Liver (tissue), 8 donors: ENCODE measurements at regions not wholly inside any gene's neighbourhood (a gene's known extent, or its start where the extent isn't known, plus 50 kb on each side); places are given as distances from the start of the nearest gene placed in this dataset.

ENCODE experiments used
- DNase-seq: peaks from one replicate; pipeline ENCODE4 v3.0.0-alpha.2; 2017; ENCODE audit warnings: low spot score
- H3K27ac ChIP-seq, 2 donors: one replicate each; pipeline ENCODE4 v1.7.0; 2013; ENCODE audit warnings: inconsistent platforms in 2 of 2, low read length in 2 of 2, control low read depth in 1 of 2, low read depth in 1 of 2, mild to moderate bottlenecking in 1 of 2
- H3K27me3 ChIP-seq, 4 donors: one replicate each; pipeline versions ENCODE4 v1.6.1 to v1.7.0; 2013; ENCODE audit warnings: low read length in 3 of 4, inconsistent platforms in 1 of 4, mild to moderate bottlenecking in 1 of 4, moderate library complexity in 1 of 4; ENCODE audit not compliant: control insufficient read depth in 4 of 4, insufficient read depth in 4 of 4
- H3K36me3 ChIP-seq, 4 donors: one replicate each; pipeline versions ENCODE4 v1.6.1 to v1.7.0; 2013; ENCODE audit warnings: low read length in 3 of 4, mild to moderate bottlenecking in 3 of 4, low read depth in 1 of 4, moderate library complexity in 1 of 4; ENCODE audit not compliant: control insufficient read depth in 4 of 4, insufficient read depth in 3 of 4
- H3K4me1 ChIP-seq, 4 donors: one replicate each; pipeline versions ENCODE4 v1.6.1 to v1.7.0; 2013; ENCODE audit warnings: low read length in 3 of 4, mild to moderate bottlenecking in 3 of 4, moderate library complexity in 1 of 4; ENCODE audit not compliant: control insufficient read depth in 4 of 4, insufficient read depth in 4 of 4
- H3K4me3 ChIP-seq, 3 donors: one replicate each; pipeline versions ENCODE4 v1.6.1 to v1.7.0; 2013; ENCODE audit warnings: low read length in 3 of 3, control low read depth in 1 of 3, low read depth in 1 of 3, mild to moderate bottlenecking in 1 of 3
- H3K9ac ChIP-seq, 2 donors: one replicate each; pipeline ENCODE4 v1.7.0; 2013; ENCODE audit warnings: low read length in 2 of 2, mild to moderate bottlenecking in 2 of 2, moderate library complexity in 2 of 2, control low read depth in 1 of 2, low read depth in 1 of 2
- H3K9me3 ChIP-seq, 4 donors: one replicate each; pipeline versions ENCODE4 v1.6.1 to v1.7.0; 2013; ENCODE audit warnings: low read length in 3 of 4; ENCODE audit not compliant: control insufficient read depth in 4 of 4
- EGR1 ChIP-seq, 2 donors: IDR thresholded peaks; 2 replicates each; pipeline ENCODE4 v1.6.1; 2016 to 2018; ENCODE audit warnings: antibody characterized with exemption in 2 of 2, low read depth in 2 of 2
- FOXA1 ChIP-seq: IDR thresholded peaks from 2 replicates; pipeline ENCODE4 v1.6.1; 2016; ENCODE audit warnings: antibody characterized with exemption
- FOXA2 ChIP-seq: IDR thresholded peaks from 2 replicates; pipeline ENCODE4 v1.6.1; 2016; ENCODE audit warnings: antibody characterized with exemption
- GABPA ChIP-seq, 2 donors: IDR thresholded peaks in 1 of 2; conservative IDR thresholded peaks in 1 of 2; 2 replicates each; pipeline ENCODE4 v1.6.1; 2016; ENCODE audit warnings: antibody characterized with exemption in 2 of 2, mild to moderate bottlenecking in 1 of 2, moderate library complexity in 1 of 2
- HNF4A ChIP-seq, 2 donors: conservative IDR thresholded peaks; 2 replicates each; pipeline ENCODE4 v1.6.1; 2016; ENCODE audit warnings: antibody characterized with exemption in 2 of 2, mild to moderate bottlenecking in 2 of 2
- HNF4G ChIP-seq: IDR thresholded peaks from 2 replicates; pipeline ENCODE4 v1.6.1; 2016; ENCODE audit warnings: antibody characterized with exemption
- JUND ChIP-seq, 2 donors: IDR thresholded peaks; 2 replicates each; pipeline ENCODE4 v1.6.1; 2016; ENCODE audit warnings: antibody characterized with exemption in 2 of 2
- NR2F2 ChIP-seq: IDR thresholded peaks from 2 replicates; pipeline ENCODE4 v1.6.1; 2016; ENCODE audit warnings: antibody characterized with exemption
- RAD21 ChIP-seq, 2 donors: IDR thresholded peaks; 2 replicates each; pipeline ENCODE4 v1.6.1; 2016; ENCODE audit warnings: antibody characterized with exemption in 2 of 2, mild to moderate bottlenecking in 2 of 2
- RXRA ChIP-seq, 2 donors: IDR thresholded peaks; 2 replicates each; pipeline ENCODE4 v1.6.1; 2017 to 2018; ENCODE audit warnings: antibody characterized with exemption in 2 of 2, mild to moderate bottlenecking in 1 of 2
- SP1 ChIP-seq: IDR thresholded peaks from 2 replicates; pipeline ENCODE4 v1.6.1; 2018; ENCODE audit warnings: antibody characterized with exemption, mild to moderate bottlenecking
- TAF1 ChIP-seq: conservative IDR thresholded peaks from 2 replicates; pipeline ENCODE4 v1.6.1; 2016; ENCODE audit warnings: antibody characterized with exemption, mild to moderate bottlenecking
- YY1 ChIP-seq: IDR thresholded peaks from 2 replicates; pipeline ENCODE4 v1.6.1; 2016; ENCODE audit warnings: antibody characterized with exemption, mild to moderate bottlenecking
- WGBS: extraction: QIAGEN DNeasy Blood & Tissue Kit; methylation state at CpG from one replicate; pipeline ENCODE4 v1.1.7; 2013; 5-methylcytosine and 5-hydroxymethylcytosine counted together
- TF ChIP-seq, protein P1 (sequence below): IDR thresholded peaks from 2 replicates; pipeline ENCODE4 v1.6.1; 2016; ENCODE audit warnings: antibody characterized with exemption, mild to moderate bottlenecking
- TF ChIP-seq, protein P2 (sequence below): IDR thresholded peaks from 2 replicates; pipeline ENCODE4 v1.6.1; 2016; ENCODE audit warnings: antibody characterized with exemption
- TF ChIP-seq, protein P3 (sequence below): IDR thresholded peaks from 2 replicates; pipeline ENCODE4 v1.6.1; 2016; ENCODE audit warnings: antibody characterized with exemption
- TF ChIP-seq, protein P4 (sequence below): IDR thresholded peaks from 2 replicates; pipeline ENCODE4 v1.6.1; 2016; ENCODE audit warnings: antibody characterized with exemption
- TF ChIP-seq, protein P5 (sequence below): fragments of 150-350 bp; IDR thresholded peaks from 2 replicates; pipeline ENCODE4 v1.5.1; 2017; ENCODE audit warnings: improper control_type of control experiment, low read depth, low read length; ENCODE audit not compliant: missing input control
- donor health status: healthy.
- donor health status: healthy.
- donor health status: healthy.
- donor health status: healthy.
- donor health status: healthy.

DNA sequence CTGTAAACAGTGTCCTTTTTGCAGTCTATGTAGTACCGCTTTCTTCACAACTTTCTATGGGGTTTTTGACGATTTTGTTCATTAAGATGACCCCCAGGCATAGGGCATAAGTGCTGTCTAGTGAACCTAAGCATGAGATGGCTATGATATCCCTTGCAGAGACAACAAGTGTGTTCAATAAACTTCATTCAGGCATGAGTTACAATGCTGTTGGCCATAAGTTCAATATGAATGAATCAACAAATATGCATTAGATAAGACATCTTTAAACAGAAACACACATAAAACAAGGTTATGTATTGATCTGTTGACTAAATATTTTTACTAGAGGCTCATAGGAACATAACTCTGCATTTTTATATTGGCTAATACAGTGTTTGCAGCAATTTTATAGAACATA, 1322.0 kb downstream of the ARAP2 start:
- Histone ChIP-seq H3K9me3 (no peaks in the 10 kb centered on the region), H3K4me3 (no peak overlapping the region), H3K27ac (no peak overlapping the region), H3K9ac (no peak overlapping the region), H3K27me3 (no peaks in the 10 kb centered on the region), H3K36me3 (no peaks in the 10 kb centered on the region), H3K4me1 (no peaks in the 10 kb centered on the region)
- WGBS: 82% methylated on average over 2 of the region's 2 CpGs
- DNase-seq: no peak
- TF ChIP-seq JUND (IDR thresholded peaks at IDR 0.05): no peak
- no peak for TF ChIP-seq GABPA (IDR thresholded peaks at IDR 0.05 in 1 of 2, conservative IDR thresholded peaks at IDR 0.05 in 1 of 2)
- TF ChIP-seq HNF4G: no peak
- TF ChIP-seq, protein P1, sequence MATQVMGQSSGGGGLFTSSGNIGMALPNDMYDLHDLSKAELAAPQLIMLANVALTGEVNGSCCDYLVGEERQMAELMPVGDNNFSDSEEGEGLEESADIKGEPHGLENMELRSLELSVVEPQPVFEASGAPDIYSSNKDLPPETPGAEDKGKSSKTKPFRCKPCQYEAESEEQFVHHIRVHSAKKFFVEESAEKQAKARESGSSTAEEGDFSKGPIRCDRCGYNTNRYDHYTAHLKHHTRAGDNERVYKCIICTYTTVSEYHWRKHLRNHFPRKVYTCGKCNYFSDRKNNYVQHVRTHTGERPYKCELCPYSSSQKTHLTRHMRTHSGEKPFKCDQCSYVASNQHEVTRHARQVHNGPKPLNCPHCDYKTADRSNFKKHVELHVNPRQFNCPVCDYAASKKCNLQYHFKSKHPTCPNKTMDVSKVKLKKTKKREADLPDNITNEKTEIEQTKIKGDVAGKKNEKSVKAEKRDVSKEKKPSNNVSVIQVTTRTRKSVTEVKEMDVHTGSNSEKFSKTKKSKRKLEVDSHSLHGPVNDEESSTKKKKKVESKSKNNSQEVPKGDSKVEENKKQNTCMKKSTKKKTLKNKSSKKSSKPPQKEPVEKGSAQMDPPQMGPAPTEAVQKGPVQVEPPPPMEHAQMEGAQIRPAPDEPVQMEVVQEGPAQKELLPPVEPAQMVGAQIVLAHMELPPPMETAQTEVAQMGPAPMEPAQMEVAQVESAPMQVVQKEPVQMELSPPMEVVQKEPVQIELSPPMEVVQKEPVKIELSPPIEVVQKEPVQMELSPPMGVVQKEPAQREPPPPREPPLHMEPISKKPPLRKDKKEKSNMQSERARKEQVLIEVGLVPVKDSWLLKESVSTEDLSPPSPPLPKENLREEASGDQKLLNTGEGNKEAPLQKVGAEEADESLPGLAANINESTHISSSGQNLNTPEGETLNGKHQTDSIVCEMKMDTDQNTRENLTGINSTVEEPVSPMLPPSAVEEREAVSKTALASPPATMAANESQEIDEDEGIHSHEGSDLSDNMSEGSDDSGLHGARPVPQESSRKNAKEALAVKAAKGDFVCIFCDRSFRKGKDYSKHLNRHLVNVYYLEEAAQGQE: no peak
- TF ChIP-seq NR2F2: no peak
- TF ChIP-seq, protein P2, sequence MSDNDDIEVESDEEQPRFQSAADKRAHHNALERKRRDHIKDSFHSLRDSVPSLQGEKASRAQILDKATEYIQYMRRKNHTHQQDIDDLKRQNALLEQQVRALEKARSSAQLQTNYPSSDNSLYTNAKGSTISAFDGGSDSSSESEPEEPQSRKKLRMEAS: no peak
- TF ChIP-seq, protein P3, sequence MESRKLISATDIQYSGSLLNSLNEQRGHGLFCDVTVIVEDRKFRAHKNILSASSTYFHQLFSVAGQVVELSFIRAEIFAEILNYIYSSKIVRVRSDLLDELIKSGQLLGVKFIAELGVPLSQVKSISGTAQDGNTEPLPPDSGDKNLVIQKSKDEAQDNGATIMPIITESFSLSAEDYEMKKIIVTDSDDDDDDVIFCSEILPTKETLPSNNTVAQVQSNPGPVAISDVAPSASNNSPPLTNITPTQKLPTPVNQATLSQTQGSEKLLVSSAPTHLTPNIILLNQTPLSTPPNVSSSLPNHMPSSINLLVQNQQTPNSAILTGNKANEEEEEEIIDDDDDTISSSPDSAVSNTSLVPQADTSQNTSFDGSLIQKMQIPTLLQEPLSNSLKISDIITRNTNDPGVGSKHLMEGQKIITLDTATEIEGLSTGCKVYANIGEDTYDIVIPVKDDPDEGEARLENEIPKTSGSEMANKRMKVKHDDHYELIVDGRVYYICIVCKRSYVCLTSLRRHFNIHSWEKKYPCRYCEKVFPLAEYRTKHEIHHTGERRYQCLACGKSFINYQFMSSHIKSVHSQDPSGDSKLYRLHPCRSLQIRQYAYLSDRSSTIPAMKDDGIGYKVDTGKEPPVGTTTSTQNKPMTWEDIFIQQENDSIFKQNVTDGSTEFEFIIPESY: no peak
- no peak for TF ChIP-seq RAD21 (IDR thresholded peaks at IDR 0.05)
- TF ChIP-seq FOXA1: no peak
- TF ChIP-seq YY1: no peak
- no peak for TF ChIP-seq HNF4A (conservative IDR thresholded peaks at IDR 0.05)
- TF ChIP-seq SP1: no peak
- no peak for TF ChIP-seq FOXA2
- TF ChIP-seq, protein P4, sequence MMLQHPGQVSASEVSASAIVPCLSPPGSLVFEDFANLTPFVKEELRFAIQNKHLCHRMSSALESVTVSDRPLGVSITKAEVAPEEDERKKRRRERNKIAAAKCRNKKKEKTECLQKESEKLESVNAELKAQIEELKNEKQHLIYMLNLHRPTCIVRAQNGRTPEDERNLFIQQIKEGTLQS: no peak
- TF ChIP-seq RXRA (IDR thresholded peaks at IDR 0.05): no peak
- no peak for TF ChIP-seq TAF1
- no peak for TF ChIP-seq EGR1 (IDR thresholded peaks at IDR 0.05; ENCODE audit: low read depth in 2 of 2)
- TF ChIP-seq, protein P5, sequence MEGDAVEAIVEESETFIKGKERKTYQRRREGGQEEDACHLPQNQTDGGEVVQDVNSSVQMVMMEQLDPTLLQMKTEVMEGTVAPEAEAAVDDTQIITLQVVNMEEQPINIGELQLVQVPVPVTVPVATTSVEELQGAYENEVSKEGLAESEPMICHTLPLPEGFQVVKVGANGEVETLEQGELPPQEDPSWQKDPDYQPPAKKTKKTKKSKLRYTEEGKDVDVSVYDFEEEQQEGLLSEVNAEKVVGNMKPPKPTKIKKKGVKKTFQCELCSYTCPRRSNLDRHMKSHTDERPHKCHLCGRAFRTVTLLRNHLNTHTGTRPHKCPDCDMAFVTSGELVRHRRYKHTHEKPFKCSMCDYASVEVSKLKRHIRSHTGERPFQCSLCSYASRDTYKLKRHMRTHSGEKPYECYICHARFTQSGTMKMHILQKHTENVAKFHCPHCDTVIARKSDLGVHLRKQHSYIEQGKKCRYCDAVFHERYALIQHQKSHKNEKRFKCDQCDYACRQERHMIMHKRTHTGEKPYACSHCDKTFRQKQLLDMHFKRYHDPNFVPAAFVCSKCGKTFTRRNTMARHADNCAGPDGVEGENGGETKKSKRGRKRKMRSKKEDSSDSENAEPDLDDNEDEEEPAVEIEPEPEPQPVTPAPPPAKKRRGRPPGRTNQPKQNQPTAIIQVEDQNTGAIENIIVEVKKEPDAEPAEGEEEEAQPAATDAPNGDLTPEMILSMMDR: no peak

DNA sequence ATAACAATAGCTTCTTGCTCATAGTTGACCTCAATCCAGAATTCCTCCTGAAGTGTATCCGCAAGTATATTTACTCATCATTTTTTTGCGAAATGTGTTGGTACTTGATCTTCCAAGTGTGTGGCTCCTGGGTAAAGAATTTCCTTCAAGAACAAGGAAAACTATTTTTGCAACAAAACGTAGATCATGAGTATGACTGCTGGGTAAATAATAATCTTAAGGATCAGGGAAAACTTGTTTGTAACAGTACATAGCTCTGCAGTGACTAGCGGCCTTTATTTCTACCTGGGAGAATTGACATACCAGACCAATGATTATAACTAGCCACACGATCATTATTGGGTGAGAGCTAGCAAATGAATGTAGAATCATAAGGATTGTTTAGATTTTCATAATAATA, 1311.7 kb downstream of the ARAP2 start:
- Histone ChIP-seq H3K4me1 (no peaks in the 10 kb centered on the region), H3K27ac (no peak overlapping the region), H3K27me3 (no peaks in the 10 kb centered on the region), H3K9me3 (peaks cover 0 to 2% (median 0%) of the 10 kb centered on the region in 4 donors), H3K36me3 (no peaks in the 10 kb centered on the region), H3K9ac (no peak overlapping the region), H3K4me3 (no peak overlapping the region)
- TF ChIP-seq, protein P4: no peak
- no peak for TF ChIP-seq RXRA (IDR thresholded peaks at IDR 0.05)
- TF ChIP-seq NR2F2: no peak
- 65% methylated on average over 5 of the region's 5 CpGs for whole genome bisulfite sequencing
- no peak for DNase-seq
